ENCODE measurements at regions not wholly inside any gene's neighbourhood (a gene's known extent, or its start where the extent isn't known, plus 50 kb on each side); places are given as distances from the start of the nearest gene placed in this dataset.

DNA sequence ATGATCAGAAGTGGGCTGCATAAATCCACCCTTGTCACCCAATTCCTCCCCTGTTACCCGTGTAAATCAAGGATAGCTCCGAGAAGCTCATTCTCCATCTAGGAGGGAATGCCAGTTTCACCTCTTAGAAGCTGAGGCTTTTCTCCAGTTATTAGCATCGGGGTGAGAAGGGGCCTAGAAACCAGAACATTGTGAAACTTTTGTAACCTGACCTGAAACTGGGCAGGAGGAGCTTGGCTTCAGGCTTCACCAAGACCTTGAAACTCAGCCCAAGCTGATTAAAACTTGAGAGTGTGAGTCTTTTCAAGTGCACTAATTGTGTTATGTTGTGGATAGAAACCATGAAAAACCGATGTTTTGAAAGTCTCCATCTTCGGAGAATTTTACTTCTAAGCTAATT, 103.1 kb downstream of the BMP2 start:
- TF ChIP-seq POLR2A (IDR thresholded peaks at IDR 0.05; ENCODE audit: low read depth, low read length) = no peak
- no peak for TF ChIP-seq POLR2AphosphoS5 (IDR thresholded peaks at IDR 0.05; ENCODE audit: low read depth, low read length)
- no peak for TF ChIP-seq TAF1 (IDR thresholded peaks at IDR 0.05; ENCODE audit: low read depth, low read length)
- no peak for TF ChIP-seq PAX5 (IDR thresholded peaks at IDR 0.05; ENCODE audit: insufficient read depth, low read length, severe bottlenecking)
- TF ChIP-seq SPI1 (IDR thresholded peaks at IDR 0.05; ENCODE audit: low read depth, low read length) = no peak

All from GM12891 (cell line).